OCI-LY3 (cell line): ENCODE measurements at regions not wholly inside any gene's neighbourhood (a gene's known extent, or its start where the extent isn't known, plus 50 kb on each side); places are given as distances from the start of the nearest gene placed in this dataset.

Source experiments
- EZH2phosphoT487 ChIP-seq: fragments of 200-600 bp; shearing (Covaris generic); IDR thresholded peaks from 2 replicates; pipeline ENCODE4 v1.6.1; 2018; ENCODE audit warnings: antibody characterized with exemption, mixed run types, low read depth
- TF ChIP-seq, protein P1 (sequence below): fragments of 200-600, 300-600 bp; sonication (generic); IDR thresholded peaks from 2 replicates; pipeline ENCODE4 v1.5.1; 2014; ENCODE audit warnings: antibody characterized with exemption, low read length, low read depth

DNA sequence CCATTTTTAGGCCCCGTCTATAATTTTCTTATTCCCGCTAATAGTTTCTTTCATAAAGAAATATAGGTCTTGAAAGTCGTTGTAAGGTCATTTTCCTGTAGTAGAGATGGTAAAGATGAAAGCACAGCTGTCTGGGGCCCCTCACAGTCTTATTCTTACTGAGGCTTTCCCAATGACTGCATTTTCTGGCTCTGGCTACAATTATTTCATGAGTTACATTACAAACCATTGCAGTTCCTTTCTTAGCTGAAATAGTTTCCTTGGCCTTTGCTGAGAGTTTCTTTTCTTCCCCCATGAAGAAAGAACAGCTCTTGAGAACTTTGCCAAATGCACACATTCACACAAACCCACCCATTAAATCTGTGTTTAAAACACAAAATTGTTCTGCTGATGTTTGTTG lies 113.0 kb downstream of the DYRK2 start:
- TF ChIP-seq, protein P1, sequence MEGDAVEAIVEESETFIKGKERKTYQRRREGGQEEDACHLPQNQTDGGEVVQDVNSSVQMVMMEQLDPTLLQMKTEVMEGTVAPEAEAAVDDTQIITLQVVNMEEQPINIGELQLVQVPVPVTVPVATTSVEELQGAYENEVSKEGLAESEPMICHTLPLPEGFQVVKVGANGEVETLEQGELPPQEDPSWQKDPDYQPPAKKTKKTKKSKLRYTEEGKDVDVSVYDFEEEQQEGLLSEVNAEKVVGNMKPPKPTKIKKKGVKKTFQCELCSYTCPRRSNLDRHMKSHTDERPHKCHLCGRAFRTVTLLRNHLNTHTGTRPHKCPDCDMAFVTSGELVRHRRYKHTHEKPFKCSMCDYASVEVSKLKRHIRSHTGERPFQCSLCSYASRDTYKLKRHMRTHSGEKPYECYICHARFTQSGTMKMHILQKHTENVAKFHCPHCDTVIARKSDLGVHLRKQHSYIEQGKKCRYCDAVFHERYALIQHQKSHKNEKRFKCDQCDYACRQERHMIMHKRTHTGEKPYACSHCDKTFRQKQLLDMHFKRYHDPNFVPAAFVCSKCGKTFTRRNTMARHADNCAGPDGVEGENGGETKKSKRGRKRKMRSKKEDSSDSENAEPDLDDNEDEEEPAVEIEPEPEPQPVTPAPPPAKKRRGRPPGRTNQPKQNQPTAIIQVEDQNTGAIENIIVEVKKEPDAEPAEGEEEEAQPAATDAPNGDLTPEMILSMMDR: no peak
- TF ChIP-seq EZH2phosphoT487: no peak
